ENCODE measurements at regions not wholly inside any gene's neighbourhood (a gene's known extent, or its start where the extent isn't known, plus 50 kb on each side); places are given as distances from the start of the nearest gene placed in this dataset.

DNA sequence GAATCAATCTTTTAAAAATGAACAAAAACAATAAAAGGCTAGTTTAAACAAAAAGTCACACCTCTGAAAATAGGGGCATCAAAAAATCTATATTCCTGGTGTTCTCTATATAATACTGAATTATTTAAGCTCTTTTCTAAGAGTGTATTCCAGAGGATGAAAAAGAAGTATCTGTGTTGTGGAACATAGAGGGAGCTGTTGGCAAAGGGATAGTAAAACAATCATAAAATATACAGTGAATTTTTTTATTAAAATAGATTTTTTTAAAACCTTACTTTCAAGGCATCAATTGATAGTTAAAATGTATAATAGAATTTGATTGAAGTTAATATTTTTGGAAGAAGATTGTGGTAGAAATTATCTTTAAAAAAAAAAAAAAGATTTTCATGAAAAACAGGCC lies 1409.1 kb upstream of the CELF2 start:
- TF ChIP-seq, protein P1, sequence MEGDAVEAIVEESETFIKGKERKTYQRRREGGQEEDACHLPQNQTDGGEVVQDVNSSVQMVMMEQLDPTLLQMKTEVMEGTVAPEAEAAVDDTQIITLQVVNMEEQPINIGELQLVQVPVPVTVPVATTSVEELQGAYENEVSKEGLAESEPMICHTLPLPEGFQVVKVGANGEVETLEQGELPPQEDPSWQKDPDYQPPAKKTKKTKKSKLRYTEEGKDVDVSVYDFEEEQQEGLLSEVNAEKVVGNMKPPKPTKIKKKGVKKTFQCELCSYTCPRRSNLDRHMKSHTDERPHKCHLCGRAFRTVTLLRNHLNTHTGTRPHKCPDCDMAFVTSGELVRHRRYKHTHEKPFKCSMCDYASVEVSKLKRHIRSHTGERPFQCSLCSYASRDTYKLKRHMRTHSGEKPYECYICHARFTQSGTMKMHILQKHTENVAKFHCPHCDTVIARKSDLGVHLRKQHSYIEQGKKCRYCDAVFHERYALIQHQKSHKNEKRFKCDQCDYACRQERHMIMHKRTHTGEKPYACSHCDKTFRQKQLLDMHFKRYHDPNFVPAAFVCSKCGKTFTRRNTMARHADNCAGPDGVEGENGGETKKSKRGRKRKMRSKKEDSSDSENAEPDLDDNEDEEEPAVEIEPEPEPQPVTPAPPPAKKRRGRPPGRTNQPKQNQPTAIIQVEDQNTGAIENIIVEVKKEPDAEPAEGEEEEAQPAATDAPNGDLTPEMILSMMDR (IDR thresholded peaks at IDR 0.05), result peak in 1 of 4 experiments; percentile 36
- TF ChIP-seq EP300 (IDR thresholded peaks at IDR 0.05), result no peak
